ENCODE measurements at regions not wholly inside any gene's neighbourhood (a gene's known extent, or its start where the extent isn't known, plus 50 kb on each side); places are given as distances from the start of the nearest gene placed in this dataset.

DNA sequence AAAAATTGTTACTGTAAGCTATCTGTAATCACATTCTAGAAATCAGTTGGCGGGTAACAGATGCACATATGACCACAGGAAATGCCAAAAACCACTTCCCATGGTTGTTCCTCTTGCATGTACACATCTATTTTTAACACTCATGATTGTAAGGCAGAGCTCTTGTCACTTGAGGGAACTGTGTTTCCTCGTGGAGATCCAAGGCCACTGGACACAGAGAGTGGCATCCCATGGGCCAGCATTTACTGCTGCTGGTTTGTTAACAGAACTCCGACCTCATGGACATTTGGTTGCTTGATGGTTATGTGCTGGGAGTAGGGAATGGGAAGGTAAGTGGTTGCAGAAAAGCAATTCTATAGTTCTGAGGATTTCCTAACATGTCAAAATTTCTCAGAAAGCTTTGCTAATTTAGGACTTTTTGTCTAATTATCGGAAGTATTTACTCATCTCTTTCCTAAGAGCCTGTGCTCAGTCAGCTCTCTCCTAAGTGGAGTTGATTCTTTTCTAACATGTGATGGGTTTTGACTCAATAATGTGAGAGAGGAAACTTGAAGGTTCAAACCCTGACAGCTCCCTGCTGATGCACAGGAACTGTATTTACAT, 202.0 kb upstream of the NR3C1 start:
- TF ChIP-seq POLR2AphosphoS5 (IDR thresholded peaks at IDR 0.05; ENCODE audit: low read depth) = peak; percentile 72
- TF ChIP-seq, protein P1, sequence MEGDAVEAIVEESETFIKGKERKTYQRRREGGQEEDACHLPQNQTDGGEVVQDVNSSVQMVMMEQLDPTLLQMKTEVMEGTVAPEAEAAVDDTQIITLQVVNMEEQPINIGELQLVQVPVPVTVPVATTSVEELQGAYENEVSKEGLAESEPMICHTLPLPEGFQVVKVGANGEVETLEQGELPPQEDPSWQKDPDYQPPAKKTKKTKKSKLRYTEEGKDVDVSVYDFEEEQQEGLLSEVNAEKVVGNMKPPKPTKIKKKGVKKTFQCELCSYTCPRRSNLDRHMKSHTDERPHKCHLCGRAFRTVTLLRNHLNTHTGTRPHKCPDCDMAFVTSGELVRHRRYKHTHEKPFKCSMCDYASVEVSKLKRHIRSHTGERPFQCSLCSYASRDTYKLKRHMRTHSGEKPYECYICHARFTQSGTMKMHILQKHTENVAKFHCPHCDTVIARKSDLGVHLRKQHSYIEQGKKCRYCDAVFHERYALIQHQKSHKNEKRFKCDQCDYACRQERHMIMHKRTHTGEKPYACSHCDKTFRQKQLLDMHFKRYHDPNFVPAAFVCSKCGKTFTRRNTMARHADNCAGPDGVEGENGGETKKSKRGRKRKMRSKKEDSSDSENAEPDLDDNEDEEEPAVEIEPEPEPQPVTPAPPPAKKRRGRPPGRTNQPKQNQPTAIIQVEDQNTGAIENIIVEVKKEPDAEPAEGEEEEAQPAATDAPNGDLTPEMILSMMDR (IDR thresholded peaks at IDR 0.05; ENCODE audit: insufficient read depth, low read length) = no peak
- TF ChIP-seq GABPA (IDR thresholded peaks at IDR 0.05; ENCODE audit: low read depth) = peak; percentile 43
- no peak for TF ChIP-seq REST (IDR thresholded peaks at IDR 0.05; ENCODE audit: insufficient replicate concordance, low read depth)

Measured in HL-60 (cell line).